GM06990 (cell line): ENCODE measurements at regions not wholly inside any gene's neighbourhood (a gene's known extent, or its start where the extent isn't known, plus 50 kb on each side); places are given as distances from the start of the nearest gene placed in this dataset.

Experiments
- DNase-seq: peaks from one replicate; pipeline ENCODE4 v3.0.0-alpha.2; 2011; ENCODE audit not compliant: insufficient read length; ENCODE audit errors: extremely low read depth
- H3K27me3 ChIP-seq: replicated peaks from 2 replicates; pipeline ENCODE4 v1.6.0; 2011; ENCODE audit warnings: low read length; ENCODE audit not compliant: control insufficient read depth, insufficient read depth
- H3K36me3 ChIP-seq: 2 replicates; pipeline ENCODE4 v1.5.1; 2011; ENCODE audit warnings: low read length; ENCODE audit not compliant: control insufficient read depth, insufficient read depth
- H3K4me3 ChIP-seq: replicated peaks from 2 replicates; pipeline ENCODE4 v1.5.1; 2011; ENCODE audit warnings: low read depth, mild to moderate bottlenecking, control low read depth, low read length
- TF ChIP-seq, protein P1 (sequence below): IDR thresholded peaks from 2 replicates; pipeline ENCODE4 v1.5.1; 2011; ENCODE audit warnings: low read length, control low read depth, mild to moderate bottlenecking, inconsistent platforms; ENCODE audit not compliant: insufficient read depth, poor library complexity, severe bottlenecking

DNA sequence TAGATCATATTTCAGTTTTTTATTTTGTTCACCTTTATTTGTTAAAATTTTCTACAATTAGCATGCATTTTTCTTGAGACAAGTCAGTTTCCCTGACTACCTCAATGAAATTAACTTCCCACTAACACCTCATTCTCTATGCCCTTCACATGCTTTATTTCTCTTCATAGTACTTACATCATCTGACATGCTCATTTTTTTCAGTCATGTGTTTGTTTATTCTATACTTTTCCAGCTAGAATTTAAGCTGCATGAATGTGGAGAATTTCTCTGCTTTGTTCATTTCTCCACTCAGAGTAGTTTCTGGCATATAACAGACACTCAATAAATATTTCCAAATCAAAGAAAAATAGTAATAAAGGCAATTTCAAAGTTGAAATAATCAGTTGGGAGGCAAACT, 78.9 kb upstream of the SCN7A start:
- Histone ChIP-seq H3K4me3 (no peak overlapping the region), H3K27me3 (no peaks in the 10 kb centered on the region), H3K36me3 (no peaks in the 10 kb centered on the region)
- TF ChIP-seq, protein P1, sequence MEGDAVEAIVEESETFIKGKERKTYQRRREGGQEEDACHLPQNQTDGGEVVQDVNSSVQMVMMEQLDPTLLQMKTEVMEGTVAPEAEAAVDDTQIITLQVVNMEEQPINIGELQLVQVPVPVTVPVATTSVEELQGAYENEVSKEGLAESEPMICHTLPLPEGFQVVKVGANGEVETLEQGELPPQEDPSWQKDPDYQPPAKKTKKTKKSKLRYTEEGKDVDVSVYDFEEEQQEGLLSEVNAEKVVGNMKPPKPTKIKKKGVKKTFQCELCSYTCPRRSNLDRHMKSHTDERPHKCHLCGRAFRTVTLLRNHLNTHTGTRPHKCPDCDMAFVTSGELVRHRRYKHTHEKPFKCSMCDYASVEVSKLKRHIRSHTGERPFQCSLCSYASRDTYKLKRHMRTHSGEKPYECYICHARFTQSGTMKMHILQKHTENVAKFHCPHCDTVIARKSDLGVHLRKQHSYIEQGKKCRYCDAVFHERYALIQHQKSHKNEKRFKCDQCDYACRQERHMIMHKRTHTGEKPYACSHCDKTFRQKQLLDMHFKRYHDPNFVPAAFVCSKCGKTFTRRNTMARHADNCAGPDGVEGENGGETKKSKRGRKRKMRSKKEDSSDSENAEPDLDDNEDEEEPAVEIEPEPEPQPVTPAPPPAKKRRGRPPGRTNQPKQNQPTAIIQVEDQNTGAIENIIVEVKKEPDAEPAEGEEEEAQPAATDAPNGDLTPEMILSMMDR: no peak
- no peak for DNase-seq

DNA sequence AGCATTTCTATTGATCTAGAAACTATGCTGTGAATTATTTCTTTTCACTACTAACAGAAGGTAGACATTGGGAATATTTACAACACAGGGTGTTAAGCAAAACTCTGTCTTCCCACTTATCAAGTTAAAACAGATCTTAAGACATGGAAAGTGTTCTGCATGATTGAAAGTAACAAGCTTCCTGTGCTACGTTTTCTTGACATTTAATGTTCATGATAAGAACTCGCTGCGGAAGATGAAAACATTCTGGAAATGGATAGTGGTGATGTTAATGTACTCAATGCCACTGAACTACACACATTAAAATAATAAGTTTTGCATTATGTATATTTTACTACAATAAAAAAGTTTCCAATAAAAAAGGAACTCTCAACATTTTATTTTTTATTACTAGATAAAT, 74.4 kb upstream of the SCN7A start:
- no peak overlapping the region for H3K4me3 ChIP-seq
- H3K27me3 ChIP-seq: no peaks in the 10 kb centered on the region
- TF ChIP-seq, protein P1: no peak
- DNase-seq: no peak
- H3K36me3 ChIP-seq: no peaks in the 10 kb centered on the region

DNA sequence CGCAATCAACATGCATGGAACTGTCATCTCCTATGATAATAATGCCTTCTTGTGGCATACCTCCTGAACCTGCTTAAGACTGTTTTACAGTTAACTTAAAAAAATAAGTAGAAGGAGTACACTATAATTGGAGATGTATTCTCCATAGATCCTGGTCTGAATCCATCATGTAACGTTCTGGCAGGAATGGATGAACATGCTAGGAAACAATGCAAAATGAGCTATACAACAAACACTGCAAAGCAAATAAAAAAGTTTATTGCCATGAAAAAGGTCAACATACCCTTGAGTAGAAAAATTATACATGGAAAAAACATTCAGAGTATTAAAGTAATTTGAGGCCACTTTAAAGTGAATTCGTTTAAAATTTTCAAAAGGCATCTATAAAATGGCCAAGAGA, 71.5 kb upstream of the SCN7A start:
- no peaks in the 10 kb centered on the region for H3K36me3 ChIP-seq
- TF ChIP-seq, protein P1: no peak
- DNase-seq: no peak
- no peaks in the 10 kb centered on the region for H3K27me3 ChIP-seq
- no peak overlapping the region for H3K4me3 ChIP-seq

DNA sequence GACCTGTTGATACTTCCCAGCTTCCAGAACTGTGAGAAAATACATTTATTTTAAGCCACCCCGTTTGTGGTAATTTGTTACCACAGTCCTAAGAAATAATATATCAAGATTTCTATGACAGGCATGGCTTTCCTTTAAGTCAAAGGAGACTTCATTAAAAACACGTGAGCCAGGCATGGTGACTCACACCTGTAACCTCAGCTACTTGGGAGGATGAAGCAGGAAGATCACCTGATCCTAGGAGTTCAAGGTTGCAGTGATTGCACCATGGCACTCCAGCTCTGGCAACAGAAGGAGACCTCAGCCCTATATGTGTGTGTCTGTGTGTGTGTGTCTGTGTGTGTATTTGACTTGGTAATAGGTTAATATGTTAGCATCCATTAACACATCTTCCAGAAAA, 69.8 kb upstream of the SCN7A start:
- no peaks in the 10 kb centered on the region for H3K36me3 ChIP-seq
- DNase-seq: no peak
- H3K27me3 ChIP-seq: no peaks in the 10 kb centered on the region
- no peak overlapping the region for H3K4me3 ChIP-seq
- TF ChIP-seq, protein P1: no peak

DNA sequence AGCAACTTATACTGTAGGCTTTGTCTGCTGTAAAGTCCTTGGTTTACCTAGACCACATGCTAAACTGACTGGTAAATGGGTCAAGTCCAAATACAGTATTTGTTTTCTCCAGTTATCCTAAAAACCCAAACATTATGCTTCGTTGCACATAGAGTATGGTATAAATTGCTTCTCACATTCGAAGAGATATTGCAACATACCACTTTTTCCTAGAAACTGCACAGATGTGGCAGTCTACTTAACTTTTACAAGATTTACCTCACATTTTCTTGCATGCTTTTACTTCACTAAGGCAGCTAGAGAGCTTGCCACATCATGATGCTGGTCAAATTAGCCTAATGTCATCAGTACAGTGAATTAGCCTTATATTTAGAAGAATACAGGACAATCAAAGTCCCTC, 66.0 kb upstream of the SCN7A start:
- no peaks in the 10 kb centered on the region for H3K27me3 ChIP-seq
- no peaks in the 10 kb centered on the region for H3K36me3 ChIP-seq
- no peak for DNase-seq
- TF ChIP-seq, protein P1: no peak
- no peak overlapping the region for H3K4me3 ChIP-seq

DNA sequence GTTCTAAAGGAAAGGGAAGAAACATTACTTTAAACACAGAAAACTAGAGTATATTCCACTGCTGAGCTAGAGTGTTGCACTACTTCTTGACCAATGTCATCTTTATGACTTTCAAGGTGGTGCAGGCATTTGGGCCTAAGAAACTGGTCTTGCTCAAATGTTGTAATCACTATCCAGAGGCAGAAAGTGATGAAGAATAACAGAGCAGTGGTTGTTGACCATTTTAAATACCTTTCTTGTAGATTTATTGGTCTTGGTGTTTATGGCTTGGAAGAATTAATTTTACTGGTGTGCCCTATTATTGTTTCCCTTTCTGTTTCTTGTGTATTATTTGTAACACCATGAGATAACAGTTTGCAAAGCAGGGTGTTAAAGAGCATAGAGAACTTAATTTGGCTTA, 56.9 kb upstream of the SCN7A start:
- DNase-seq: no peak
- no peak overlapping the region for H3K4me3 ChIP-seq
- no peaks in the 10 kb centered on the region for H3K27me3 ChIP-seq
- no peaks in the 10 kb centered on the region for H3K36me3 ChIP-seq
- TF ChIP-seq, protein P1: no peak
